ENCODE measurements at regions not wholly inside any gene's neighbourhood (a gene's known extent, or its start where the extent isn't known, plus 50 kb on each side); places are given as distances from the start of the nearest gene placed in this dataset.

GRCh38 chr12:132407992-132408391, 78.6 kb upstream of the GALNT9 start:
- Histone ChIP-seq H3K27ac (ENCODE audit: control insufficient read depth, insufficient read depth, low read length) (no peak overlapping the region), H3K79me2 (ENCODE audit: control insufficient read depth, insufficient read depth, low read length) (no peaks in the 10 kb centered on the region), H3K27me3 (ENCODE audit: control insufficient read depth, extremely low read depth, insufficient read depth, low read length) (peaks cover 45% of the 10 kb centered on the region), H3K4me2 (ENCODE audit: control insufficient read depth, extremely low read depth, insufficient read depth, low read depth, low read length) (no peak overlapping the region), H3K4me3 (ENCODE audit: control insufficient read depth in 2 of 3, extremely low read depth in 1 of 3, insufficient read depth in 2 of 3, low read depth in 1 of 3, low read length in 3 of 3) (no peak overlapping the region), H3K9me3 (ENCODE audit: control insufficient read depth, low read depth, low read length) (no peaks in the 10 kb centered on the region), H4K20me1 (ENCODE audit: control insufficient read depth, extremely low read depth, insufficient read depth, low read length) (no peaks in the 10 kb centered on the region), H3K9me1 (ENCODE audit: control insufficient read depth, extremely low read depth, insufficient read depth, low read length) (no peaks in the 10 kb centered on the region), H3K4me1 (ENCODE audit: control insufficient read depth, extremely low read depth, insufficient read depth, low read length) (no peaks in the 10 kb centered on the region), H2AFZ (ENCODE audit: control insufficient read depth, low read length) (no peak overlapping the region), H3K9ac (ENCODE audit: control insufficient read depth, extremely low read depth, insufficient read depth, low read length) (no peak overlapping the region), H3K36me3 (ENCODE audit: control insufficient read depth in 2 of 2, extremely low read depth in 1 of 2, insufficient read depth in 2 of 2, low read length in 2 of 2) (no peaks in the 10 kb centered on the region)
- no peak for FAIRE-seq
- no peak for DNase-seq (ENCODE audit: low read depth, low spot score)
- no peak for TF ChIP-seq EZH2 (IDR thresholded peaks at IDR 0.05; ENCODE audit: low read length)
- TF ChIP-seq CTCF (optimal IDR thresholded peaks at IDR 0.05 in 1 of 3, IDR thresholded peaks at IDR 0.05 in 1 of 3, conservative IDR thresholded peaks at IDR 0.05 in 1 of 3; ENCODE audit: extremely low read depth in 1 of 3, insufficient read depth in 2 of 3, low read length in 3 of 3), result no peak
- dilution Hi-C loops (cut with MboI; ENCODE audit: extremely low pct_ligation_motif_present, low sequenced_read_pairs), result no loop called here

GRCh38 chr12:132407451-132407961, 78.1 kb upstream of the GALNT9 start:
- H3K9ac ChIP-seq (ENCODE audit: control insufficient read depth, extremely low read depth, insufficient read depth, low read length), result no peak overlapping the region
- no peak overlapping the region for H2AFZ ChIP-seq (ENCODE audit: control insufficient read depth, low read length)
- FAIRE-seq, result no peak

More at GRCh38 chr12:132407451-132407961, 78.1 kb upstream of the GALNT9 start:
- Histone ChIP-seq H3K9me1 (ENCODE audit: control insufficient read depth, extremely low read depth, insufficient read depth, low read length) (no peaks in the 10 kb centered on the region), H3K9me3 (ENCODE audit: control insufficient read depth, low read depth, low read length) (no peaks in the 10 kb centered on the region), H3K27ac (ENCODE audit: control insufficient read depth, insufficient read depth, low read length) (no peak overlapping the region), H4K20me1 (ENCODE audit: control insufficient read depth, extremely low read depth, insufficient read depth, low read length) (no peaks in the 10 kb centered on the region), H3K79me2 (ENCODE audit: control insufficient read depth, insufficient read depth, low read length) (no peaks in the 10 kb centered on the region), H3K27me3 (ENCODE audit: control insufficient read depth, extremely low read depth, insufficient read depth, low read length) (peaks cover 45% of the 10 kb centered on the region), H3K4me1 (ENCODE audit: control insufficient read depth, extremely low read depth, insufficient read depth, low read length) (no peaks in the 10 kb centered on the region), H3K36me3 (ENCODE audit: control insufficient read depth in 2 of 2, extremely low read depth in 1 of 2, insufficient read depth in 2 of 2, low read length in 2 of 2) (no peaks in the 10 kb centered on the region), H3K4me2 (ENCODE audit: control insufficient read depth, extremely low read depth, insufficient read depth, low read depth, low read length) (no peak overlapping the region), H3K4me3 (ENCODE audit: control insufficient read depth in 2 of 3, extremely low read depth in 1 of 3, insufficient read depth in 2 of 3, low read depth in 1 of 3, low read length in 3 of 3) (no peak overlapping the region)
- dilution Hi-C loops (cut with MboI; ENCODE audit: extremely low pct_ligation_motif_present, low sequenced_read_pairs), result no loop called here
- no peak for DNase-seq (ENCODE audit: low read depth, low spot score)
- TF ChIP-seq EZH2 (IDR thresholded peaks at IDR 0.05; ENCODE audit: low read length), result peak; percentile 55
- no peak for TF ChIP-seq CTCF (optimal IDR thresholded peaks at IDR 0.05 in 1 of 3, IDR thresholded peaks at IDR 0.05 in 1 of 3, conservative IDR thresholded peaks at IDR 0.05 in 1 of 3; ENCODE audit: extremely low read depth in 1 of 3, insufficient read depth in 2 of 3, low read length in 3 of 3)

Measured in keratinocyte (primary cell).